ENCODE measurements at regions not wholly inside any gene's neighbourhood (a gene's known extent, or its start where the extent isn't known, plus 50 kb on each side); places are given as distances from the start of the nearest gene placed in this dataset.

GRCh38 chr11:34791780-34792542, 124.2 kb downstream of the APIP start:
- TF ChIP-seq CTCF (conservative IDR thresholded peaks at IDR 0.05; ENCODE audit: low read length) (no peak), EZH2phosphoT487 (IDR thresholded peaks at IDR 0.05; ENCODE audit: borderline replicate concordance, low read depth, low read length) (no peak)

All from OCI-LY7 (cell line).